DND-41 (cell line): ENCODE measurements at regions not wholly inside any gene's neighbourhood (a gene's known extent, or its start where the extent isn't known, plus 50 kb on each side); places are given as distances from the start of the nearest gene placed in this dataset.
A peak's percentile ranks its signal among the peaks of the same experiment; 100 is the strongest.

Source experiments
- ATAC-seq: fragments of 200-7000 bp; cut with Tn5 transposase; 3 replicates; pipeline ENCODE4 v1.9.1; 2021; ENCODE audit warnings: low read depth; ENCODE audit not compliant: insufficient read depth
- DNase-seq: peaks from one replicate; pipeline ENCODE4 v3.0.0-alpha.2; 2020
- H2AFZ ChIP-seq: 2 replicates; pipeline ENCODE4 v1.6.0; 2012; ENCODE audit warnings: low read depth, low read length
- H3K27ac ChIP-seq: 2 replicates; pipeline ENCODE4 v1.5.1; 2012; ENCODE audit warnings: low read length, inconsistent platforms
- H3K27me3 ChIP-seq: fragments of 200-600 bp; sonication (generic); 2 replicates; pipeline ENCODE4 v1.6.0; 2012; ENCODE audit warnings: low read length, mild to moderate bottlenecking, inconsistent platforms; ENCODE audit not compliant: insufficient read depth, poor library complexity
- H3K36me3 ChIP-seq: 2 replicates; pipeline ENCODE4 v1.5.1; 2012; ENCODE audit warnings: low read length, inconsistent platforms; ENCODE audit not compliant: insufficient read depth
- H3K4me1 ChIP-seq: 2 replicates; pipeline ENCODE4 v1.5.1; 2012; ENCODE audit warnings: mild to moderate bottlenecking, low read length; ENCODE audit not compliant: insufficient read depth
- H3K4me2 ChIP-seq: 2 replicates; pipeline ENCODE4 v1.6.0; 2012; ENCODE audit warnings: mild to moderate bottlenecking, moderate library complexity, low read length, inconsistent platforms; ENCODE audit not compliant: insufficient read depth
- H3K4me3 ChIP-seq, 2 experiments: fragments of 200-600 bp in 1 of 2; shearing (Covaris generic) in 1 of 2; 2 replicates each; pipeline ENCODE4 v1.5.1; 2012 to 2016; ENCODE audit warnings: inconsistent platforms in 2 of 2, low read length in 2 of 2, mild to moderate bottlenecking in 2 of 2, low read depth in 1 of 2, moderate library complexity in 1 of 2
- H3K79me2 ChIP-seq: 2 replicates; pipeline ENCODE4 v1.6.0; 2012; ENCODE audit warnings: low read length, inconsistent platforms; ENCODE audit not compliant: insufficient read depth
- H3K9ac ChIP-seq: 2 replicates; pipeline ENCODE4 v1.6.0; 2012; ENCODE audit warnings: low read depth, mild to moderate bottlenecking, inconsistent platforms, low read length, moderate library complexity
- H3K9me3 ChIP-seq: 2 replicates; pipeline ENCODE4 v1.5.1; 2012; ENCODE audit warnings: low read length, moderate library complexity, mild to moderate bottlenecking, inconsistent platforms; ENCODE audit not compliant: insufficient read depth, severe bottlenecking
- H4K20me1 ChIP-seq: 2 replicates; pipeline ENCODE4 v1.6.0; 2012; ENCODE audit warnings: low read length; ENCODE audit not compliant: insufficient read depth
- CTCF ChIP-seq: IDR thresholded peaks from 2 replicates; pipeline ENCODE4 v1.5.1; 2012; ENCODE audit warnings: borderline replicate concordance, low read length, moderate library complexity, mild to moderate bottlenecking; ENCODE audit not compliant: poor library complexity, severe bottlenecking; ENCODE audit errors: extremely low read depth
- EZH2 ChIP-seq: IDR thresholded peaks from 3 replicates; pipeline ENCODE4 v1.6.1; 2012; ENCODE audit warnings: borderline replicate concordance, low read depth, mild to moderate bottlenecking, moderate library complexity, low read length, inconsistent platforms; ENCODE audit not compliant: severe bottlenecking

- Histone ChIP-seq H3K9me3 (no peaks in the 10 kb centered on the region), H3K79me2 (no peaks in the 10 kb centered on the region), H3K4me2 (no peak overlapping the region), H3K36me3 (no peaks in the 10 kb centered on the region), H3K4me1 (peaks cover 5% of the 10 kb centered on the region; the same call in 1 of the 2 replicates), H3K27me3 (no peaks in the 10 kb centered on the region), H3K27ac (no peak overlapping the region), H3K4me3 (no peak overlapping the region), H4K20me1 (no peaks in the 10 kb centered on the region), H3K9ac (no peak overlapping the region), H2AFZ (peak overlapping the region; percentile 14; the same call in 1 of the 2 replicates)
- no peak for TF ChIP-seq EZH2
- no peak; the same call in 2 of the 3 replicates for ATAC-seq
- DNase-seq = no peak
These were observed 255.1 kb upstream of the STT3B start for GRCh38 chr3:31277582-31277981.

- H3K36me3 ChIP-seq = no peaks in the 10 kb centered on the region
- H3K4me2 ChIP-seq = no peak overlapping the region
- no peaks in the 10 kb centered on the region for H3K79me2 ChIP-seq
- DNase-seq = no peak
- H2AFZ ChIP-seq = no peak overlapping the region
- H3K4me1 ChIP-seq = peaks cover 5% of the 10 kb centered on the region; the same call in 1 of the 2 replicates
- H3K27me3 ChIP-seq = no peaks in the 10 kb centered on the region
- no peak for TF ChIP-seq EZH2
- no peak for TF ChIP-seq CTCF
- no peak overlapping the region for H3K4me3 ChIP-seq
- no peaks in the 10 kb centered on the region for H3K9me3 ChIP-seq
- no peak overlapping the region for H3K27ac ChIP-seq
- H3K9ac ChIP-seq = no peak overlapping the region
- no peaks in the 10 kb centered on the region for H4K20me1 ChIP-seq
- no peak for ATAC-seq
These were observed 254.2 kb upstream of the STT3B start for GRCh38 chr3:31278532-31278931.

GRCh38 chr3:31284776-31285175 lies 247.9 kb upstream of the STT3B start:
- Histone ChIP-seq H2AFZ (no peak overlapping the region), H3K9me3 (no peaks in the 10 kb centered on the region), H3K4me1 (peaks cover 6% of the 10 kb centered on the region), H3K79me2 (no peaks in the 10 kb centered on the region), H3K36me3 (no peaks in the 10 kb centered on the region), H3K4me3 (no peak overlapping the region), H3K9ac (no peak overlapping the region), H4K20me1 (no peaks in the 10 kb centered on the region), H3K27ac (no peak overlapping the region), H3K27me3 (no peaks in the 10 kb centered on the region), H3K4me2 (no peak overlapping the region)
- TF ChIP-seq EZH2 (no peak), CTCF (no peak)
- no peak for DNase-seq
- ATAC-seq = no peak

GRCh38 chr3:31285833-31286486 lies 246.8 kb upstream of the STT3B start:
- H3K4me3 ChIP-seq = no peak overlapping the region
- H3K4me1 ChIP-seq = peaks cover 17% of the 10 kb centered on the region
- no peaks in the 10 kb centered on the region for H3K9me3 ChIP-seq
- H3K27me3 ChIP-seq = no peaks in the 10 kb centered on the region
- H3K9ac ChIP-seq = no peak overlapping the region
- H2AFZ ChIP-seq = no peak overlapping the region
- H3K79me2 ChIP-seq = no peaks in the 10 kb centered on the region
- H3K27ac ChIP-seq = no peak overlapping the region
- TF ChIP-seq EZH2 (no peak), CTCF (no peak)
- no peak for ATAC-seq
- H3K4me2 ChIP-seq = no peak overlapping the region
- DNase-seq = no peak
- H3K36me3 ChIP-seq = no peaks in the 10 kb centered on the region
- no peaks in the 10 kb centered on the region for H4K20me1 ChIP-seq
